KOPT-K1 (cell line): ENCODE measurements at regions not wholly inside any gene's neighbourhood (a gene's known extent, or its start where the extent isn't known, plus 50 kb on each side); places are given as distances from the start of the nearest gene placed in this dataset.

Experiments
- H3K27ac ChIP-seq: fragments of 200-600 bp; sonication (generic); 2 replicates; pipeline ENCODE4 v1.5.1; 2016; ENCODE audit warnings: antibody characterized with exemption, mild to moderate bottlenecking, low read depth, low read length; ENCODE audit not compliant: poor library complexity, severe bottlenecking
- H3K36me3 ChIP-seq: fragments of 200-600 bp; sonication (generic); 2 replicates; pipeline ENCODE4 v1.5.1; 2017; ENCODE audit warnings: antibody characterized with exemption, mild to moderate bottlenecking, low read length, moderate library complexity; ENCODE audit not compliant: insufficient read depth
- H3K9me3 ChIP-seq: fragments of 200-600 bp; sonication (generic); 2 replicates; pipeline ENCODE4 v1.5.1; 2017; ENCODE audit warnings: antibody characterized with exemption, low read length, mild to moderate bottlenecking; ENCODE audit not compliant: insufficient read depth, poor library complexity, severe bottlenecking

- peak overlapping the region; percentile 6 for H3K27ac ChIP-seq
- no peaks in the 10 kb centered on the region for H3K36me3 ChIP-seq
- H3K9me3 ChIP-seq: no peaks in the 10 kb centered on the region
Observed at GRCh38 chr20:24784607-24785006, 164.5 kb upstream of the CST7 start.

GRCh38 chr20:24785141-24786110 lies 163.6 kb upstream of the CST7 start:
- peak overlapping the region; percentile 6 for H3K27ac ChIP-seq
- no peaks in the 10 kb centered on the region for H3K36me3 ChIP-seq
- H3K9me3 ChIP-seq: no peaks in the 10 kb centered on the region

- no peaks in the 10 kb centered on the region for H3K36me3 ChIP-seq
- no peaks in the 10 kb centered on the region for H3K9me3 ChIP-seq
- no peak overlapping the region for H3K27ac ChIP-seq
Observed at GRCh38 chr20:24786111-24786495, 163.0 kb upstream of the CST7 start.

GRCh38 chr20:24786646-24787045 lies 162.4 kb upstream of the CST7 start:
- Histone ChIP-seq H3K9me3 (no peaks in the 10 kb centered on the region), H3K27ac (no peak overlapping the region), H3K36me3 (no peaks in the 10 kb centered on the region)

GRCh38 chr20:24787071-24787470 lies 162.0 kb upstream of the CST7 start:
- Histone ChIP-seq H3K27ac (no peak overlapping the region), H3K9me3 (no peaks in the 10 kb centered on the region), H3K36me3 (no peaks in the 10 kb centered on the region)

GRCh38 chr20:24787621-24788020 lies 161.4 kb upstream of the CST7 start:
- no peak overlapping the region for H3K27ac ChIP-seq
- H3K9me3 ChIP-seq: no peaks in the 10 kb centered on the region
- H3K36me3 ChIP-seq: no peaks in the 10 kb centered on the region

GRCh38 chr20:24789877-24790276 lies 159.2 kb upstream of the CST7 start:
- H3K9me3 ChIP-seq: no peaks in the 10 kb centered on the region
- H3K36me3 ChIP-seq: no peaks in the 10 kb centered on the region
- H3K27ac ChIP-seq: no peak overlapping the region

GRCh38 chr20:24790746-24791283 lies 158.3 kb upstream of the CST7 start:
- Histone ChIP-seq H3K36me3 (no peaks in the 10 kb centered on the region), H3K9me3 (no peaks in the 10 kb centered on the region), H3K27ac (no peak overlapping the region)

- H3K36me3 ChIP-seq: no peaks in the 10 kb centered on the region
Observed at GRCh38 chr20:24791953-24792352, 157.1 kb upstream of the CST7 start.

GRCh38 chr20:24792641-24793495 lies 156.2 kb upstream of the CST7 start:
- H3K27ac ChIP-seq: no peak overlapping the region
- no peaks in the 10 kb centered on the region for H3K9me3 ChIP-seq
- H3K36me3 ChIP-seq: no peaks in the 10 kb centered on the region

More at GRCh38 chr20:24791953-24792352, 157.1 kb upstream of the CST7 start:
- Histone ChIP-seq H3K9me3 (no peaks in the 10 kb centered on the region), H3K27ac (no peak overlapping the region)

- Histone ChIP-seq H3K9me3 (no peaks in the 10 kb centered on the region), H3K27ac (no peak overlapping the region), H3K36me3 (no peaks in the 10 kb centered on the region)
Observed at GRCh38 chr20:24795436-24795835, 153.6 kb upstream of the CST7 start.

GRCh38 chr20:24796236-24796635 lies 152.8 kb upstream of the CST7 start:
- H3K36me3 ChIP-seq: no peaks in the 10 kb centered on the region
- no peak overlapping the region for H3K27ac ChIP-seq
- H3K9me3 ChIP-seq: no peaks in the 10 kb centered on the region

GRCh38 chr20:24797113-24797512 lies 152.0 kb upstream of the CST7 start:
- H3K36me3 ChIP-seq: no peaks in the 10 kb centered on the region
- H3K27ac ChIP-seq: no peak overlapping the region
- H3K9me3 ChIP-seq: no peaks in the 10 kb centered on the region

GRCh38 chr20:24797745-24798655 lies 151.1 kb upstream of the CST7 start:
- Histone ChIP-seq H3K36me3 (no peaks in the 10 kb centered on the region), H3K9me3 (no peaks in the 10 kb centered on the region), H3K27ac (no peak overlapping the region)
